ENCODE measurements at regions not wholly inside any gene's neighbourhood (a gene's known extent, or its start where the extent isn't known, plus 50 kb on each side); places are given as distances from the start of the nearest gene placed in this dataset.

- TF ChIP-seq MAZ (IDR thresholded peaks at IDR 0.05; ENCODE audit: borderline replicate concordance, low read depth, low read length) (no peak), CTCF (conservative IDR thresholded peaks at IDR 0.05; ENCODE audit: low read depth, low read length) (no peak), BHLHE40 (IDR thresholded peaks at IDR 0.05; ENCODE audit: low read depth, low read length) (no peak), POLR2A (IDR thresholded peaks at IDR 0.05; ENCODE audit: low read depth, low read length) (no peak), MXI1 (IDR thresholded peaks at IDR 0.05; ENCODE audit: borderline replicate concordance, low read depth, low read length) (no peak), RAD21 (IDR thresholded peaks at IDR 0.05; ENCODE audit: low read length) (no peak), FOS (IDR thresholded peaks at IDR 0.05; ENCODE audit: low read depth, low read length) (no peak), MAFK (IDR thresholded peaks at IDR 0.05; ENCODE audit: low read depth, low read length) (no peak)
These were observed 254.4 kb upstream of the JAG1 start for GRCh38 chr20:10927936-10928840.
